ENCODE measurements at regions not wholly inside any gene's neighbourhood (a gene's known extent, or its start where the extent isn't known, plus 50 kb on each side); places are given as distances from the start of the nearest gene placed in this dataset.
"Not testable (repeated sequence)": the region's sequence is repeated elsewhere in the genome, so short reads cannot be mapped to it uniquely, and the experiment has no call there.

DNA sequence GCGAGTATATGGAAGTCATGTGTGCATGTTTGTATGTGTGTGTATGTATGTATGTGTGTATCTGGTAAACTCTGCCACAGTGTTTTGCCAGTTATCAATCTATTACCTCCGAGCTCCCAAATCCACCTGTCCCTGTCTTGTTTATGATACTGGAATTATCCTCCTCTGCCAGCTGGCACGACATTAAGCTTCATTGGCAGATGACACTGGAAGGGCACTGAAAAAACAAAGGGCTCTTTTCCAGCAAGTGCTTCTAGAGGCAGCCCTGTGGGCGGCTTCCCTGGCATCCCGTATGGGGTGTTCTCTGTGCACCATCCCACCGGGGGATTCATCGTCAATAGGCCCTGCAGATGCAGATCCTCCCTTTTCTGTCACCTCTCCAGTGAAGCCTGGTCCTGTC lies 221.5 kb downstream of the MSX2 start:
- no peaks in the 10 kb centered on the region for H3K4me1 ChIP-seq
- DNase-seq: no peak
- TF ChIP-seq, protein P1, sequence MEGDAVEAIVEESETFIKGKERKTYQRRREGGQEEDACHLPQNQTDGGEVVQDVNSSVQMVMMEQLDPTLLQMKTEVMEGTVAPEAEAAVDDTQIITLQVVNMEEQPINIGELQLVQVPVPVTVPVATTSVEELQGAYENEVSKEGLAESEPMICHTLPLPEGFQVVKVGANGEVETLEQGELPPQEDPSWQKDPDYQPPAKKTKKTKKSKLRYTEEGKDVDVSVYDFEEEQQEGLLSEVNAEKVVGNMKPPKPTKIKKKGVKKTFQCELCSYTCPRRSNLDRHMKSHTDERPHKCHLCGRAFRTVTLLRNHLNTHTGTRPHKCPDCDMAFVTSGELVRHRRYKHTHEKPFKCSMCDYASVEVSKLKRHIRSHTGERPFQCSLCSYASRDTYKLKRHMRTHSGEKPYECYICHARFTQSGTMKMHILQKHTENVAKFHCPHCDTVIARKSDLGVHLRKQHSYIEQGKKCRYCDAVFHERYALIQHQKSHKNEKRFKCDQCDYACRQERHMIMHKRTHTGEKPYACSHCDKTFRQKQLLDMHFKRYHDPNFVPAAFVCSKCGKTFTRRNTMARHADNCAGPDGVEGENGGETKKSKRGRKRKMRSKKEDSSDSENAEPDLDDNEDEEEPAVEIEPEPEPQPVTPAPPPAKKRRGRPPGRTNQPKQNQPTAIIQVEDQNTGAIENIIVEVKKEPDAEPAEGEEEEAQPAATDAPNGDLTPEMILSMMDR (IDR thresholded peaks at IDR 0.05; ENCODE audit: low read depth, low read length): no peak
- H3K36me3 ChIP-seq: no peaks in the 10 kb centered on the region
- peaks cover 27% of the 10 kb centered on the region; the same call in 1 of the 2 replicates for H3K27me3 ChIP-seq
- no peaks in the 10 kb centered on the region; the same call in 1 of the 2 replicates for H3K9me3 ChIP-seq
- no peak overlapping the region for H3K4me3 ChIP-seq (ENCODE audit: low read depth, low read length)

DNA sequence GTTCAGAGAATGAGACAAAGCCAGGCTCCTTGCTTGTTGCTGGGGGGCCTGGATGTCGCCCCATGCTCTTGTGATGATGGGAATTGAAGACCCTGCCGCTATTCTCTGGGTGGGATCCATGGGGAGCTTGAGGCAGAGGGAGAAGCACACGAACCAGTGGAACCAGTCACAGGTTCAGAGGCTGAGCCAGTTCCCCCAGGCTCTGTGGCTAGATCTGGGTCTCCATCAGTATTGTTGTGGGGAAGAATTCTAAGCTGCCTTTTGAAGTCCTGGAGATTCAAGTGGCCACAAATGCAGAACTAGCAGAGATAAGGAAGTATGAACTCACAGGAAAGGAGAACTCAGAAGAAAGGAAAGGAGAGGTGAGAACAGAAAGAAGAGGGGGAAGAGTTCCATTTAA lies 219.4 kb downstream of the MSX2 start:
- Histone ChIP-seq H3K36me3 (no peaks in the 10 kb centered on the region), H3K27me3 (peaks cover 18% of the 10 kb centered on the region), H3K9me3 (no peaks in the 10 kb centered on the region; the same call in 1 of the 2 replicates), H3K4me1 (no peaks in the 10 kb centered on the region), H3K4me3 (ENCODE audit: low read depth, low read length) (no peak overlapping the region)
- DNase-seq: no peak
- TF ChIP-seq, protein P1 (IDR thresholded peaks at IDR 0.05; ENCODE audit: low read depth, low read length): no peak

DNA sequence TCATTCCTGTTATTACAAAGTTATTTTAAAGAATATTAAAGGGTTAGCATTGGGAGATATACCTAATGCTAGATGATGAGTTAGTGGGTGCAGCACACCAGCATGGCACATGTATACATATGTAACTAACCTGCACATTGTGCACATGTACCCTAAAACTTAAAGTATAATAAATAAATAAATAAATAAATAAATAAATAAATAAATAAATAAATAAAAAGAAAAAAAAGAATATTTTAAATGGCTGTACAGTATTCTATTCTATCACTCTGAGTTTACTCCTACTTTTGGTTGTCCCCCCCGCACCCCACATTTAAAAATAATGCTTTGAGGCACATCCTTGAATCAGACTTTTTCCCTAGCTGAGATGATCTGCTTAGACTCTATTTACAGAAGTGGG lies 218.6 kb downstream of the MSX2 start:
- not testable (repeated sequence) for H3K9me3 ChIP-seq; H3K4me1 ChIP-seq; DNase-seq; H3K4me3 ChIP-seq (ENCODE audit: low read depth, low read length); H3K36me3 ChIP-seq
- H3K27me3 ChIP-seq: peaks cover 15% of the 10 kb centered on the region

DNA sequence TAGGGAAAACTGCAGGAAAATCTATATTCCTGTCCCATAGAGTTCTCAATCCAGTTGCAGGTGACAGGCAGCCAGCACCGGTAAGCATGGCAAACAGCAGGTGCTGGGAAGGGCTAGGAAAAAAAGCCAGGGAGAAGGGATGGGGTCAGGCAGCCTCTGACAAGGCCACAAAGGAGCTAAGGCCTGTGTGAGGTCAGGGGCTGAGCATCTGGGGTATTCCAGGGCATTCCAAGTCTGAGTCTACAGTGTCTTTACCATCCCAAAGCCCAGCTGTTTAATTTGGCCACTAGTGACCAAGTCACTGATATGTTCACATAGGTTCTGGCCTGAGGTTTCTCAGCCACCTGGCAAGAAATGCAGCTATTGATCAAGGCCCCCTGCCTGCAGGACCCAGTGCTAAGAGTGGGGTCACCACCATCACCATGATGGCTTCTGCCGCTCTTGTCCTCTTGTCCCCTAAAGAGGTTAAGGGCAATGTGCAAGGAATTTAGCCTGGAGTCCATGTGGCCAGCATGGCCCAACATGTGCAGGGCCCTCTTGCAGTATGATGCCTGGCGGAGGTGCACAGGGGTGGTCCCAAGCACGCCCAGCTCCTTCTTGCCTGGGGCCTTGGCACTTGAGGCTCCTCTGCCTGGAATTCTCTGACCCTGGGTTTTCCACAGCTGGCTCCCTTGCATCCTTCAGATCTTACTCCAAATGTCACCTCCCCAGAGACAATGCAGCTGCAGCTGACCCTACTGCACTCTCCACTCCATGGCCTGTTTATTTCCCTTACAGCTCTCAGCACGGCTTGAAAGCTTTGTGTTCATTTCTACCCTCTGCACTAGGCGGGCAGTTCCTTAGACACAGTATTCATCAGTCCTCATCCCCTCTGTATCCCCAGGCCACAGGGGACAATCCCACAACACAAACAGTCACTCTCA lies 213.1 kb downstream of the MSX2 start:
- Histone ChIP-seq H3K27me3 (peaks cover 10% of the 10 kb centered on the region), H3K36me3 (no peaks in the 10 kb centered on the region), H3K4me3 (ENCODE audit: low read depth, low read length) (no peak overlapping the region), H3K4me1 (no peaks in the 10 kb centered on the region), H3K9me3 (no peaks in the 10 kb centered on the region)
- no peak for DNase-seq
- TF ChIP-seq, protein P1 (IDR thresholded peaks at IDR 0.05; ENCODE audit: low read depth, low read length): no peak

DNA sequence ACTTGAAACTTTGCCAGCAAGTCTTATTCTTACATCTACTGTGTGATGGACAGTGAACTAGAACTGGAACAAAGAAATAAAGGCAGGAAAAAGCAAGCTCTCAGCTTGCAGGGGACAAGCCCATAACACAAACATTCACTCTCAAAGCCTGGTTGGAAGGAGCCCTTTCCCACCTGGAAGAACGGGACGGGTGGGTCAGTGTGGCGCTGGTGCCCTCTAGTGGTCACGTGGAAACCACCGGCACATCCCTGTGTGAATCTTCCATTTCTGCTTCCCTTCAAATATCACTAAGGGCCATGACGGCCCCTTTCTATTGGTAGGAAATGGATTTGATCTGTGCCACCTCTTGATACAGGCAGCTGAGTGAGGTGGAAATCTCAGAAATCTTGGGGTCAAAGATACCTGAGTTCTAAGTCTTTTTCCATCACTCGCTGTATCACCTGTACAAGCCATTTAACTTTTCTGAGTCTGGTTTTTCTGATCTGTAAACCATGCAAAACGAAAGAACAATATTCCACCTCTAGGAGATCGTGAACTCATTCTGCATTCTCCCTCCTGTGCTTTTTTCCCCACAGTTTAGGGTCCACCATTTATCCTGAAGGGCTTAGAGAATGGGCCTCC lies 211.6 kb downstream of the MSX2 start:
- Histone ChIP-seq H3K4me1 (no peaks in the 10 kb centered on the region), H3K9me3 (no peaks in the 10 kb centered on the region), H3K4me3 (ENCODE audit: low read depth, low read length) (no peak overlapping the region), H3K36me3 (no peaks in the 10 kb centered on the region), H3K27me3 (no peaks in the 10 kb centered on the region; the same call in 1 of the 2 replicates)
- TF ChIP-seq, protein P1 (IDR thresholded peaks at IDR 0.05; ENCODE audit: low read depth, low read length): peak; percentile 96
- peak; percentile 75 for DNase-seq

DNA sequence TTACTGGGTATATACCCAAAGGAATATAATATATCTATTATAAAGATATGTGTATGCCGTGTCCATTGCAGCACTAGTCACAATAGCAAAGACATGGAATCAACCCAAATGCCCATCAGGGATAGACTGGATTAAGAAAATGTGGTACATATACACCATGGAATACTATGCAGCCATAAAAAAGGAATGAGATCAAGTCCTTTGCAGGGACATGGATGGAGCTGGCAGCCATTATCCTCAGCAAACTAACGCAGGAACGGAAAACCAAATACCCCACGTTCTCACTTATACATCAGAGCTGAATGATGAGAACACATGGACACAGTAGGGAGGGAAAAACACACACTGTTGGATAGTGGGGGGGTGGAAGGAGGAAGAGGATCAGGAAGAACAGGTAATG lies 206.7 kb downstream of the MSX2 start:
- not testable (repeated sequence) for H3K4me3 ChIP-seq (ENCODE audit: low read depth, low read length); H3K4me1 ChIP-seq; H3K9me3 ChIP-seq; H3K27me3 ChIP-seq; H3K36me3 ChIP-seq; DNase-seq

DNA sequence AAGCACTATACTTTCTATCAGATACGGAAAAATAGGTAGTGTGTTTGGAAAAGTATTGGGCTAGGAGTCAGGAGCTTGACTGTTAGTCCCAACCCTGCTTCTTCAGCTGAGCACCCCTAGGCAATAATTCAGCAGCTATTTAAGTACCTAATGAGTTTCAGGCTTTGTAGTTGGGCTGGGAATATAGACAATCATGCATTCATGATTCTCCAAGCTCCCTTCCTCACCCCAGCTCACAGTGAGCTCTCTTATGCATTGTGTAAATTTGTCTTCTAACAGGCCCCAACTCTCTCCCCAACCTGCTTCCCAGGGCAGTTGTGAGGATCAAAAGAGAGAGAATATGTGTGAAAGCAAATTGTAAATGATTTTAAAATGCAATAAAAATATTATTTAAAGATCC lies 201.2 kb downstream of the MSX2 start:
- peaks cover 4% of the 10 kb centered on the region; the same call in 1 of the 2 replicates for H3K27me3 ChIP-seq
- H3K4me3 ChIP-seq (ENCODE audit: low read depth, low read length): no peak overlapping the region
- H3K36me3 ChIP-seq: no peaks in the 10 kb centered on the region
- no peaks in the 10 kb centered on the region for H3K9me3 ChIP-seq
- DNase-seq: no peak
- TF ChIP-seq, protein P1 (IDR thresholded peaks at IDR 0.05; ENCODE audit: low read depth, low read length): no peak
- no peaks in the 10 kb centered on the region for H3K4me1 ChIP-seq
